ENCODE measurements at regions not wholly inside any gene's neighbourhood (a gene's known extent, or its start where the extent isn't known, plus 50 kb on each side); places are given as distances from the start of the nearest gene placed in this dataset.
A peak's percentile ranks its signal among the peaks of the same experiment; 100 is the strongest.

DNA sequence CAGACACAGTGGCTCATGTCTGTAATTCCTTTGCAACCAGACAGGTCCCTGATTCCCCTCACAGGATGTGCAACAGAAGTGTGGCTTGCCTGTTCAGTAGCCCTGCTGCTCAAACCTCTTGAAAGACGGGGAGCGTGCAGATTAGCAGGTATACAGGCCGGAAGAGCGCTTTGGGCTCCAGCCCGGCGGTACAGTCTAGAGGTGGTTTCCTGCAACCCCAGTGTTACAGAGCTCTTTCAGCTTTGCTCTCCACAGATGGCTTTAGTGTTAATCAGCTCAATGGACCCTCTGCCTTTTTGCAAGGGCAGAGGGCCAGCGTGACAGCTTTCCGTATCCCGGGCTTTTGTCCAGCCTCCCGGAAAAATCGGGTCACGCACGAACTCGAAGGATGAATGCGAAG lies 67.2 kb upstream of the TNFRSF21 start:
- TF ChIP-seq, protein P1, sequence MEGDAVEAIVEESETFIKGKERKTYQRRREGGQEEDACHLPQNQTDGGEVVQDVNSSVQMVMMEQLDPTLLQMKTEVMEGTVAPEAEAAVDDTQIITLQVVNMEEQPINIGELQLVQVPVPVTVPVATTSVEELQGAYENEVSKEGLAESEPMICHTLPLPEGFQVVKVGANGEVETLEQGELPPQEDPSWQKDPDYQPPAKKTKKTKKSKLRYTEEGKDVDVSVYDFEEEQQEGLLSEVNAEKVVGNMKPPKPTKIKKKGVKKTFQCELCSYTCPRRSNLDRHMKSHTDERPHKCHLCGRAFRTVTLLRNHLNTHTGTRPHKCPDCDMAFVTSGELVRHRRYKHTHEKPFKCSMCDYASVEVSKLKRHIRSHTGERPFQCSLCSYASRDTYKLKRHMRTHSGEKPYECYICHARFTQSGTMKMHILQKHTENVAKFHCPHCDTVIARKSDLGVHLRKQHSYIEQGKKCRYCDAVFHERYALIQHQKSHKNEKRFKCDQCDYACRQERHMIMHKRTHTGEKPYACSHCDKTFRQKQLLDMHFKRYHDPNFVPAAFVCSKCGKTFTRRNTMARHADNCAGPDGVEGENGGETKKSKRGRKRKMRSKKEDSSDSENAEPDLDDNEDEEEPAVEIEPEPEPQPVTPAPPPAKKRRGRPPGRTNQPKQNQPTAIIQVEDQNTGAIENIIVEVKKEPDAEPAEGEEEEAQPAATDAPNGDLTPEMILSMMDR (IDR thresholded peaks at IDR 0.05; ENCODE audit: unreplicated experiment), result no peak
- H3K27ac Mint-ChIP-seq (ENCODE audit: low read depth, unreplicated experiment), result no peak overlapping the region
- peaks cover 7% of the 10 kb centered on the region for H3K9me3 Mint-ChIP-seq (ENCODE audit: unreplicated experiment)
- peaks cover 7% of the 10 kb centered on the region for H3K4me1 Mint-ChIP-seq (ENCODE audit: insufficient read depth, unreplicated experiment)
- no peaks in the 10 kb centered on the region for H3K27me3 Mint-ChIP-seq (ENCODE audit: insufficient read depth, unreplicated experiment)
- peaks cover 5% of the 10 kb centered on the region for H3K36me3 Mint-ChIP-seq (ENCODE audit: insufficient read depth, unreplicated experiment)
- no peak for DNase-seq (ENCODE audit: unreplicated experiment)
- ChIA-PET CTCF (no interaction called here), POLR2A (interaction anchor here (0.7 kb wide), 1 partner anchor 500 kb away, joined by 3 read pairs; no protein-coding TSS in a partner anchor)
- intact Hi-C loops (cut with micrococcal nuclease), result no loop called here
- no TSS peak for BruUV-seq (replicated peaks)
- H3K4me3 Mint-ChIP-seq (ENCODE audit: unreplicated experiment), result no peak overlapping the region

DNA sequence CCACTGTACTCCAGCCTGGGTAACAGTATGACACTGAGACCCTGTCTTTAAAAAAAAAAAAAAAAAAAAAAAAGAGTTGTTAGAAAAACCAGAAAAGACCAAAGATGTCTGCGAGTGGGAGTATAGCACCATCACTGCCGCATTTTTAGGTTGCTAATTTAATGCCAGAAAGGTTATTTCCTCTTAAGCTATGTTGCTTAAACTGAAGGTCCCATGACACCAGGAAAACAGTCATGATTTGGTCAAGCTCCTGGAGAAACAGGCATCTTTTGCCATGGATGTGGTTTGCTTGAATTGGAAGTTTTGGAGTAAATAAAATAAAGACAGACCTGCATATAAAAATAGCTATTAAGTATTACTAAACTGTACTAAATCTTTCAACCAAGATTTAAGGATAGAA lies 68.3 kb upstream of the TNFRSF21 start:
- intact Hi-C loops (cut with micrococcal nuclease), result no loop called here
- H3K36me3 Mint-ChIP-seq (ENCODE audit: insufficient read depth, unreplicated experiment), result peaks cover 7% of the 10 kb centered on the region
- TF ChIP-seq, protein P1 (IDR thresholded peaks at IDR 0.05; ENCODE audit: unreplicated experiment), result no peak
- peaks cover 7% of the 10 kb centered on the region for H3K9me3 Mint-ChIP-seq (ENCODE audit: unreplicated experiment)
- ChIA-PET POLR2A (no interaction called here), CTCF (interaction anchor here (0.6 kb wide), 1 partner anchor 530 kb away, joined by 5 read pairs; no protein-coding TSS in a partner anchor)
- H3K4me3 Mint-ChIP-seq (ENCODE audit: unreplicated experiment), result no peak overlapping the region
- no peak for DNase-seq (ENCODE audit: unreplicated experiment)
- no peak overlapping the region for H3K27ac Mint-ChIP-seq (ENCODE audit: low read depth, unreplicated experiment)
- H3K27me3 Mint-ChIP-seq (ENCODE audit: insufficient read depth, unreplicated experiment), result no peaks in the 10 kb centered on the region
- peaks cover 7% of the 10 kb centered on the region for H3K4me1 Mint-ChIP-seq (ENCODE audit: insufficient read depth, unreplicated experiment)
- BruUV-seq (replicated peaks), result no TSS peak

DNA sequence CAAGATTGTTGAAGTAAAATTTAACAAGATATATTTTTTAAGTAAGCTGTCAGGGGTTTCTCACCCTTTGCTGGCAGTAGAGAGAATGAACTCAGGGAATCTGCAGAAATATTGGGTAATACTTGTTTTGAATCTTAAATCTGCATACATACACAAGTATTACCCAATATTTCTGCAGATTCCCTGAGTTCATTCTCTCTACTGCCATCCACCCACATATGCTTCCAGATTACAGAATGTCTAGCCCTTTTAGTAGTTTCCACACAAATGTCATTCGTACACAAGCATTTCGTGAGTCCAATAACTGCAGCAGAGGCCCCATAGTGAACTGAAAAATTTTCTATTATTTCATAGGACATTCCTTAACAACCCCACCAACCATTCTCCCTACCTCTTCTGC lies 69.6 kb upstream of the TNFRSF21 start:
- H3K27ac Mint-ChIP-seq (ENCODE audit: low read depth, unreplicated experiment), result no peak overlapping the region
- ChIA-PET CTCF (interaction anchor here (0.6 to 1.2 kb wide), 3 partner anchors 23 to 334 kb away, joined by 3 to 6 read pairs (median 3); no protein-coding TSS in a partner anchor), POLR2A (no interaction called here)
- TF ChIP-seq, protein P1 (IDR thresholded peaks at IDR 0.05; ENCODE audit: unreplicated experiment), result no peak
- peaks cover 7% of the 10 kb centered on the region for H3K4me1 Mint-ChIP-seq (ENCODE audit: insufficient read depth, unreplicated experiment)
- no peaks in the 10 kb centered on the region for H3K27me3 Mint-ChIP-seq (ENCODE audit: insufficient read depth, unreplicated experiment)
- H3K36me3 Mint-ChIP-seq (ENCODE audit: insufficient read depth, unreplicated experiment), result peaks cover 7% of the 10 kb centered on the region
- DNase-seq (ENCODE audit: unreplicated experiment), result peak; percentile 51
- H3K4me3 Mint-ChIP-seq (ENCODE audit: unreplicated experiment), result no peak overlapping the region
- BruUV-seq (replicated peaks), result no TSS peak
- intact Hi-C loops (cut with micrococcal nuclease), result no loop called here
- peaks cover 12% of the 10 kb centered on the region for H3K9me3 Mint-ChIP-seq (ENCODE audit: unreplicated experiment)

DNA sequence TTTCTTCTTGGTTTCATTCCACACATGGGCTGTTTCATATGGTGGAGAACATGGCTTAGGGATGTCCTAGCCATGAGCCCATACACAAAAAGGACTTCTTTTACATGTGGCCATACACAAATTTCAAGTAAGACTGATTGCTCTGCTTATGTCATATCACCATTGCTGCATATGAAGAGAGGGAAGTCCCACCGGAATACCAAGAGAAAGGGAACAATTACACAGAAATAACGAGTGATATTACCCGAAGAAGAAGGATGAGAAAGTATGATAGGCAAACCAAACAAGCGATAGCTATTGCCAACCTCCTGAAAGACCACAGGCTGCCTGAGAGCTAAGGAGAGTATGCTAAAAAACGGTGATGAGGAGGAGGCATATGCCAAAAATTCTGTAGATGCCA lies 70.5 kb upstream of the TNFRSF21 start:
- H3K4me3 Mint-ChIP-seq (ENCODE audit: unreplicated experiment), result no peak overlapping the region
- DNase-seq (ENCODE audit: unreplicated experiment), result no peak
- H3K27me3 Mint-ChIP-seq (ENCODE audit: insufficient read depth, unreplicated experiment), result no peaks in the 10 kb centered on the region
- BruUV-seq (replicated peaks), result no TSS peak
- no peak overlapping the region for H3K27ac Mint-ChIP-seq (ENCODE audit: low read depth, unreplicated experiment)
- peaks cover 7% of the 10 kb centered on the region for H3K36me3 Mint-ChIP-seq (ENCODE audit: insufficient read depth, unreplicated experiment)
- intact Hi-C loops (cut with micrococcal nuclease), result no loop called here
- TF ChIP-seq, protein P1 (IDR thresholded peaks at IDR 0.05; ENCODE audit: unreplicated experiment), result no peak
- CTCF ChIA-PET, result interaction anchor here (0.7 to 1.2 kb wide), 3 partner anchors 12 to 283 kb away, joined by 3 to 6 read pairs (median 4); no protein-coding TSS in a partner anchor
- peaks cover 7% of the 10 kb centered on the region for H3K4me1 Mint-ChIP-seq (ENCODE audit: insufficient read depth, unreplicated experiment)
- peaks cover 18% of the 10 kb centered on the region for H3K9me3 Mint-ChIP-seq (ENCODE audit: unreplicated experiment)
- POLR2A ChIA-PET, result interaction anchor here (1.4 kb wide), 1 partner anchor 98 kb away, joined by 5 read pairs; no protein-coding TSS in a partner anchor
